Mesenchymal stem cell (in vitro differentiated cells and primary cell): ENCODE measurements at regions not wholly inside any gene's neighbourhood (a gene's known extent, or its start where the extent isn't known, plus 50 kb on each side); places are given as distances from the start of the nearest gene placed in this dataset.

Experiments
- DNase-seq: peaks from one replicate; pipeline ENCODE4 v3.0.0-alpha.2; 2013
- H2AFZ ChIP-seq: one replicate; pipeline ENCODE4 v1.6.1; 2013; ENCODE audit warnings: low read depth, mild to moderate bottlenecking, control low read depth, inconsistent platforms, low read length, moderate library complexity
- H2AK5ac ChIP-seq: 2 replicates; pipeline ENCODE4 v1.6.1; 2013; ENCODE audit warnings: low read length, moderate library complexity, mild to moderate bottlenecking, inconsistent platforms; ENCODE audit not compliant: severe bottlenecking
- H2BK120ac ChIP-seq: one replicate; pipeline ENCODE4 v1.6.1; 2013; ENCODE audit warnings: low read depth, mild to moderate bottlenecking, inconsistent platforms, low read length, moderate library complexity
- H2BK12ac ChIP-seq, 2 experiments: one replicate each; pipeline ENCODE4 v1.6.1; 2013; ENCODE audit warnings: inconsistent platforms in 2 of 2, low read length in 2 of 2, mild to moderate bottlenecking in 2 of 2, moderate library complexity in 2 of 2, control low read depth in 1 of 2
- H2BK15ac ChIP-seq: one replicate; pipeline ENCODE4 v1.6.1; 2013; ENCODE audit warnings: mild to moderate bottlenecking, low read depth, inconsistent platforms; ENCODE audit not compliant: poor library complexity, severe bottlenecking
- H2BK5ac ChIP-seq: 2 replicates; pipeline ENCODE4 v1.6.1; 2013; ENCODE audit warnings: low read depth, mild to moderate bottlenecking, low read length, control low read depth, inconsistent platforms; ENCODE audit not compliant: poor library complexity, severe bottlenecking
- H3K14ac ChIP-seq, 2 experiments: one replicate each; pipeline ENCODE4 v1.6.1; 2013; ENCODE audit warnings: inconsistent platforms in 2 of 2, low read length in 2 of 2, control low read depth in 1 of 2, mild to moderate bottlenecking in 1 of 2, moderate library complexity in 1 of 2
- H3K18ac ChIP-seq, 2 experiments: one replicate each; pipeline ENCODE4 v1.6.1; 2013; ENCODE audit warnings: inconsistent platforms in 2 of 2, low read length in 2 of 2, control low read depth in 1 of 2, low read depth in 1 of 2, mild to moderate bottlenecking in 1 of 2
- H3K23ac ChIP-seq, 2 experiments: one replicate each; pipeline ENCODE4 v1.6.1; 2013; ENCODE audit warnings: inconsistent platforms in 2 of 2, low read length in 2 of 2, mild to moderate bottlenecking in 2 of 2, moderate library complexity in 2 of 2, control low read depth in 1 of 2
- H3K27ac ChIP-seq: 2 replicates; pipeline ENCODE4 v1.5.1; 2013; ENCODE audit warnings: mild to moderate bottlenecking, moderate library complexity, low read length, control low read depth, inconsistent platforms; ENCODE audit not compliant: poor library complexity, severe bottlenecking
- H3K27me3 ChIP-seq, 2 experiments: 2 replicates each; pipeline versions ENCODE4 v1.6.1 to v1.7.0; 2013; ENCODE audit warnings: low read length in 2 of 2, mild to moderate bottlenecking in 2 of 2, moderate library complexity in 2 of 2, control low read depth in 1 of 2, inconsistent platforms in 1 of 2; ENCODE audit not compliant: control insufficient read depth in 1 of 2, insufficient read depth in 1 of 2
- H3K36me3 ChIP-seq, 2 experiments: 2 replicates each; pipeline versions ENCODE4 v1.6.1 to v1.7.0; 2013; ENCODE audit warnings: low read length in 2 of 2, control low read depth in 1 of 2, inconsistent platforms in 1 of 2, low read depth in 1 of 2, mild to moderate bottlenecking in 1 of 2; ENCODE audit not compliant: insufficient read depth in 2 of 2, control insufficient read depth in 1 of 2
- H3K4ac ChIP-seq, 2 experiments: one replicate each; pipeline ENCODE4 v1.6.1; 2013; ENCODE audit warnings: inconsistent platforms in 2 of 2, low read length in 2 of 2, mild to moderate bottlenecking in 2 of 2, moderate library complexity in 2 of 2, control low read depth in 1 of 2, low read depth in 1 of 2
- H3K4me1 ChIP-seq: 2 replicates; pipeline ENCODE4 v1.6.1; 2013; ENCODE audit warnings: low read depth, low read length, control low read depth; ENCODE audit not compliant: control insufficient read depth, insufficient read depth
- H3K4me2 ChIP-seq: 2 replicates; pipeline ENCODE4 v1.6.1; 2013; ENCODE audit warnings: low read length, mild to moderate bottlenecking, inconsistent platforms; ENCODE audit not compliant: poor library complexity, severe bottlenecking
- H3K4me3 ChIP-seq, 2 experiments: 2 replicates each; pipeline versions ENCODE4 v1.5.1 to v1.7.0; 2013; ENCODE audit warnings: low read length in 2 of 2, mild to moderate bottlenecking in 2 of 2, control low read depth in 1 of 2, low read depth in 1 of 2; ENCODE audit not compliant: insufficient read depth in 1 of 2
- H3K79me1 ChIP-seq: replicated peaks from 2 replicates; pipeline ENCODE4 v1.6.1; 2013; ENCODE audit warnings: mild to moderate bottlenecking, control low read depth, low read length, inconsistent platforms; ENCODE audit not compliant: poor library complexity, severe bottlenecking
- H3K9ac ChIP-seq: 2 replicates; pipeline ENCODE4 v1.7.0; 2013; ENCODE audit warnings: mild to moderate bottlenecking, low read length, moderate library complexity
- H3K9me3 ChIP-seq: 2 replicates; pipeline ENCODE4 v1.7.0; 2013; ENCODE audit warnings: mild to moderate bottlenecking, low read length; ENCODE audit not compliant: control insufficient read depth
- H4K8ac ChIP-seq: one replicate; pipeline ENCODE4 v1.6.1; 2013; ENCODE audit warnings: inconsistent platforms, mild to moderate bottlenecking, low read length, moderate library complexity
- H4K91ac ChIP-seq: one replicate; pipeline ENCODE4 v1.6.1; 2013; ENCODE audit warnings: mild to moderate bottlenecking, low read length, inconsistent platforms
- WGBS: methylation state at CpG from one replicate; pipeline ENCODE4 v1.1.7; 2013; ENCODE audit warnings: mixed read lengths; 5-methylcytosine and 5-hydroxymethylcytosine counted together

GRCh38 chr6:98136333-98136732, 698.0 kb upstream of the POU3F2 start:
- H4K8ac ChIP-seq, result no peak overlapping the region
- no peak overlapping the region for H4K91ac ChIP-seq

DNA sequence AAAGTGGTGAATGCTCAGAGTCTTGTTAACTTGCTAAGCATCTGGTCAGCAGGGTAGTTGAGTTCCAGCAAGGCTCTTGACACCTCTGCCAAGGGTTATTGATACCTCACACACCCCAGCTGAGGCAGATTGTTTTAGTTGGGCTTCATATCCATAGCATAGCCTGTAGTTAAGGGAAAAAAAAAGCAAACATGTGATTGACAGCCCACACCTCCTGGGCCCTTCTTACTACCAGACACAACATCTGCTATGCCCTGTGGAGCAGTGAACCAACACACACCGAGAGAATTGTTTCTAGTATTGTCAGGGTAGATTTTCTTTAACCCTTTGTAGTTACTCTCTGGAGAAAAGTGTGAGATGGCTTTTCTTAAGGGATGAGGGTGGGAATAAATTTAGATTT, 697.0 kb upstream of the POU3F2 start:
- Histone ChIP-seq H3K79me1 (no peaks in the 10 kb centered on the region), H3K27me3 (no peaks in the 10 kb centered on the region), H4K91ac (no peak overlapping the region), H3K14ac (no peak overlapping the region), H3K23ac (no peak overlapping the region), H2AK5ac (no peak overlapping the region), H2BK5ac (no peak overlapping the region), H3K4me3 (no peak overlapping the region), H2BK12ac (no peak overlapping the region), H2BK120ac (no peak overlapping the region), H3K4ac (no peak overlapping the region), H3K4me2 (no peak overlapping the region), H3K4me1 (no peaks in the 10 kb centered on the region), H3K36me3 (no peaks in the 10 kb centered on the region), H2AFZ (no peak overlapping the region), H3K27ac (no peak overlapping the region), H3K9me3 (no peaks in the 10 kb centered on the region), H3K9ac (no peak overlapping the region), H2BK15ac (no peak overlapping the region), H3K18ac (no peak overlapping the region), H4K8ac (no peak overlapping the region)
- 0% methylated on average over 1 of the region's 1 CpG for WGBS
- DNase-seq, result no peak

More at GRCh38 chr6:98136333-98136732, 698.0 kb upstream of the POU3F2 start:
- Histone ChIP-seq H3K27ac (no peak overlapping the region), H3K14ac (no peak overlapping the region), H3K18ac (no peak overlapping the region), H2BK12ac (no peak overlapping the region), H3K79me1 (no peaks in the 10 kb centered on the region), H3K9me3 (no peaks in the 10 kb centered on the region), H3K4me3 (no peak overlapping the region), H3K36me3 (no peaks in the 10 kb centered on the region), H2BK5ac (no peak overlapping the region), H3K23ac (no peak overlapping the region), H3K9ac (no peak overlapping the region), H3K4me2 (no peak overlapping the region), H2AFZ (no peak overlapping the region), H3K4ac (no peak overlapping the region), H2AK5ac (no peak overlapping the region), H2BK15ac (no peak overlapping the region), H3K27me3 (no peaks in the 10 kb centered on the region), H2BK120ac (no peak overlapping the region), H3K4me1 (no peaks in the 10 kb centered on the region)
- DNase-seq, result no peak
- 37% methylated on average over 3 of the region's 4 CpGs for WGBS

DNA sequence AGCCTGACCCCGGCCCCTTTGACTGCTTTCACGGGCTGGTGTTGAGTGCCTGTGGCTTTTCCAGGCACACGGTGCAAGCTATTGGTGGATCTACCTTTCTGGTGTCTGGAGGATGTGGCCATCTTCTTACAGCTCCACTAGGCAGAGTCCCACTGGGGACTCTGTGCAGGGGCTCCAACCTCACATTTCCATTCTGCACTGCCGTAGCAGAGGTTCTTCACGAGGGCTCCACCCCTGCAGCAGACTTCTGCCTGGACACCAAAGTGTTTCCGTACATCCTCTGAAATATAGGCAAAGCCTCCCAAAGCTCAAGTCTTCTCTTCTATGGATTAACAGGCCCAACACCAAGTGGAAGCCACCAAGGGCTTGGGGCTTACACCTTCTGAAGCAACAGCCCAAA, 691.5 kb upstream of the POU3F2 start:
- H3K23ac ChIP-seq, result no peak overlapping the region
- no peak overlapping the region for H3K4me2 ChIP-seq
- 75% methylated on average over 6 of the region's 6 CpGs for WGBS
- no peaks in the 10 kb centered on the region for H3K36me3 ChIP-seq
- no peak overlapping the region for H2BK12ac ChIP-seq
- H2AK5ac ChIP-seq, result no peak overlapping the region
- H2AFZ ChIP-seq, result no peak overlapping the region
- no peak overlapping the region for H4K91ac ChIP-seq
- no peak overlapping the region for H2BK15ac ChIP-seq
- no peak overlapping the region for H4K8ac ChIP-seq
- H3K4me1 ChIP-seq, result no peaks in the 10 kb centered on the region
- H3K18ac ChIP-seq, result no peak overlapping the region
- no peak overlapping the region for H2BK5ac ChIP-seq
- H3K4me3 ChIP-seq, result no peak overlapping the region
- no peak overlapping the region for H3K27ac ChIP-seq
- no peak overlapping the region for H3K14ac ChIP-seq
- no peaks in the 10 kb centered on the region for H3K79me1 ChIP-seq
- no peak overlapping the region for H3K4ac ChIP-seq
- no peaks in the 10 kb centered on the region for H3K27me3 ChIP-seq
- no peak overlapping the region for H2BK120ac ChIP-seq
- no peaks in the 10 kb centered on the region for H3K9me3 ChIP-seq
- DNase-seq, result no peak
- H3K9ac ChIP-seq, result no peak overlapping the region

DNA sequence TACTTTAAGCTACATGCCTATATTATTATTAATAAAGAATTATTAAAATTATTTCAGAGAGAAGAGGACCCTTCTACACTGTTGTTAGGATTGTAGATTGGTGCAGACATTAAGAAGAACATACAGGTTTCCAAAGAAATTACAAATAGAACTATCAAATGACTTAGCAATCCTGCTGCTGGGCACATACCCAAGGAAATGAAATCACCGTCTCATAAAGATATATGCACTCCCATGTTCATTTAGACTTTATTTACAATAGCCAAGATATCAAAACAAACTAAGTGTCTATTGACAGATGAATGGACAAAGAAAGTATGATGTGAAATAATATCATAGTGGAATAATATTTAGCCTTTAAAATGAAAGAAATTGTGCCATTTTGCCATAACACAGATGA, 687.7 kb upstream of the POU3F2 start:
- H2AK5ac ChIP-seq, result no peak overlapping the region
- WGBS, result 71% methylated on average over 1 of the region's 1 CpG
- H3K27ac ChIP-seq, result no peak overlapping the region

More for the DNA sequence above, 687.7 kb upstream of the POU3F2 start:
- H3K4me2 ChIP-seq, result no peak overlapping the region
- peaks cover 5% of the 10 kb centered on the region for H3K9me3 ChIP-seq
- no peak overlapping the region for H3K14ac ChIP-seq
- no peak overlapping the region for H4K8ac ChIP-seq
- H3K4me1 ChIP-seq, result no peaks in the 10 kb centered on the region
- no peaks in the 10 kb centered on the region for H3K36me3 ChIP-seq
- H2BK5ac ChIP-seq, result no peak overlapping the region
- H3K4ac ChIP-seq, result no peak overlapping the region
- no peaks in the 10 kb centered on the region for H3K79me1 ChIP-seq
- no peak overlapping the region for H2AFZ ChIP-seq
- H3K4me3 ChIP-seq, result no peak overlapping the region
- no peak overlapping the region for H2BK15ac ChIP-seq
- no peak overlapping the region for H3K9ac ChIP-seq
- H2BK120ac ChIP-seq, result no peak overlapping the region
- no peak for DNase-seq
- H3K23ac ChIP-seq, result no peak overlapping the region
- no peak overlapping the region for H3K18ac ChIP-seq
- no peak overlapping the region for H4K91ac ChIP-seq
- H2BK12ac ChIP-seq, result no peak overlapping the region
- H3K27me3 ChIP-seq, result no peaks in the 10 kb centered on the region
